Breast epithelium (tissue), 3 donors: ENCODE measurements at regions not wholly inside any gene's neighbourhood (a gene's known extent, or its start where the extent isn't known, plus 50 kb on each side); places are given as distances from the start of the nearest gene placed in this dataset.

Experiments used
- CTCF ChIP-seq, 3 donors: fragments of 450-650 bp; IDR thresholded peaks; one replicate each; pipeline ENCODE4 v1.5.1; 2016 to 2017; ENCODE audit warnings: antibody characterized with exemption in 3 of 3, mild to moderate bottlenecking in 3 of 3, moderate library complexity in 3 of 3
- POLR2A ChIP-seq: fragments of 450-650 bp; IDR thresholded peaks from one replicate; pipeline ENCODE4 v1.6.1; 2016; ENCODE audit warnings: antibody characterized with exemption, mild to moderate bottlenecking, moderate library complexity
- POLR2AphosphoS5 ChIP-seq, 3 donors: sonication (generic); formaldehyde crosslinking; IDR thresholded peaks; one replicate each; pipeline ENCODE4 v1.6.1; 2017; ENCODE audit warnings: antibody characterized with exemption in 3 of 3

- TF ChIP-seq CTCF (IDR thresholded peaks at IDR 0.05) (no peak), POLR2AphosphoS5 (IDR thresholded peaks at IDR 0.05) (no peak), POLR2A (no peak)
Measured at GRCh38 chr20:52838510-52839241, 133.5 kb upstream of the TSHZ2 start.
